ENCODE measurements at regions not wholly inside any gene's neighbourhood (a gene's known extent, or its start where the extent isn't known, plus 50 kb on each side); places are given as distances from the start of the nearest gene placed in this dataset.

GRCh38 chr6:67887747-67888545 lies 747.1 kb upstream of the ADGRB3 start:
- H3K9me3 ChIP-seq: no peaks in the 10 kb centered on the region
- no peaks in the 10 kb centered on the region for H3K4me1 ChIP-seq (ENCODE audit: control insufficient read depth in 1 of 2, low read depth in 2 of 2)
- H3K36me3 ChIP-seq: no peaks in the 10 kb centered on the region
- no peak for TF ChIP-seq CTCF (IDR thresholded peaks at IDR 0.05)
- no peak overlapping the region for H3K4me3 ChIP-seq
- no peak for DNase-seq (ENCODE audit: low spot score)
- H3K27me3 ChIP-seq (replicated peaks; ENCODE audit: insufficient read depth): no peaks in the 10 kb centered on the region
- no peak for ATAC-seq (ENCODE audit: insufficient number of reproducible peaks, low FRiP score, low read depth)
- H3K27ac ChIP-seq: no peak overlapping the region

- no peaks in the 10 kb centered on the region for H3K4me1 ChIP-seq (ENCODE audit: control insufficient read depth in 1 of 2, low read depth in 2 of 2)
- H3K27ac ChIP-seq: no peak overlapping the region
- DNase-seq (ENCODE audit: low spot score) (no peak), ATAC-seq (ENCODE audit: insufficient number of reproducible peaks, low FRiP score, low read depth) (no peak)
- H3K9me3 ChIP-seq: no peaks in the 10 kb centered on the region
- no peaks in the 10 kb centered on the region for H3K27me3 ChIP-seq (replicated peaks; ENCODE audit: insufficient read depth)
- TF ChIP-seq CTCF (IDR thresholded peaks at IDR 0.05): no peak
- H3K36me3 ChIP-seq: no peaks in the 10 kb centered on the region
- no peak overlapping the region for H3K4me3 ChIP-seq
These were observed 747.7 kb upstream of the ADGRB3 start for GRCh38 chr6:67887419-67887746.

GRCh38 chr6:67886840-67887292 lies 748.2 kb upstream of the ADGRB3 start:
- H3K9me3 ChIP-seq: no peaks in the 10 kb centered on the region
- no peak for DNase-seq (ENCODE audit: low spot score)
- no peak overlapping the region for H3K4me3 ChIP-seq
- no peaks in the 10 kb centered on the region for H3K36me3 ChIP-seq
- no peak overlapping the region for H3K27ac ChIP-seq
- TF ChIP-seq CTCF (IDR thresholded peaks at IDR 0.05): no peak
- ATAC-seq (ENCODE audit: insufficient number of reproducible peaks, low FRiP score, low read depth): no peak
- H3K27me3 ChIP-seq (replicated peaks; ENCODE audit: insufficient read depth): no peaks in the 10 kb centered on the region
- no peaks in the 10 kb centered on the region for H3K4me1 ChIP-seq (ENCODE audit: control insufficient read depth in 1 of 2, low read depth in 2 of 2)

- TF ChIP-seq CTCF (IDR thresholded peaks at IDR 0.05): no peak
These were observed 748.9 kb upstream of the ADGRB3 start for GRCh38 chr6:67886036-67886707.

GRCh38 chr6:67885081-67886033 lies 749.7 kb upstream of the ADGRB3 start:
- DNase-seq (ENCODE audit: low spot score) (no peak), ATAC-seq (ENCODE audit: insufficient number of reproducible peaks, low FRiP score, low read depth) (no peak)
- Histone ChIP-seq H3K4me3 (no peak overlapping the region), H3K27ac (no peak overlapping the region), H3K27me3 (replicated peaks; ENCODE audit: insufficient read depth) (no peaks in the 10 kb centered on the region), H3K36me3 (no peaks in the 10 kb centered on the region), H3K4me1 (ENCODE audit: control insufficient read depth in 1 of 2, low read depth in 2 of 2) (no peaks in the 10 kb centered on the region), H3K9me3 (no peaks in the 10 kb centered on the region)
- TF ChIP-seq CTCF (IDR thresholded peaks at IDR 0.05): no peak

More at GRCh38 chr6:67886036-67886707, 748.9 kb upstream of the ADGRB3 start:
- Histone ChIP-seq H3K9me3 (no peaks in the 10 kb centered on the region), H3K4me1 (ENCODE audit: control insufficient read depth in 1 of 2, low read depth in 2 of 2) (no peaks in the 10 kb centered on the region), H3K27ac (no peak overlapping the region), H3K4me3 (no peak overlapping the region), H3K36me3 (no peaks in the 10 kb centered on the region), H3K27me3 (replicated peaks; ENCODE audit: insufficient read depth) (no peaks in the 10 kb centered on the region)
- no peak for DNase-seq (ENCODE audit: low spot score)
- no peak for ATAC-seq (ENCODE audit: insufficient number of reproducible peaks, low FRiP score, low read depth)

Measured in thoracic aorta (tissue), 2 donors.